Body of pancreas (tissue), 4 donors: ENCODE measurements at regions not wholly inside any gene's neighbourhood (a gene's known extent, or its start where the extent isn't known, plus 50 kb on each side); places are given as distances from the start of the nearest gene placed in this dataset.

Experiments used
- POLR2A ChIP-seq, 3 donors: fragments of 450-650 bp; IDR thresholded peaks; one replicate each; pipeline ENCODE4 v1.6.1; 2016; ENCODE audit warnings: antibody characterized with exemption in 3 of 3, mild to moderate bottlenecking in 2 of 3
- TF ChIP-seq, protein P1 (sequence below), 7 experiments: fragments of 450-650 bp in 4 of 7; fragments of 200-600 bp in 3 of 7; sonication (generic) in 3 of 7; IDR thresholded peaks; one replicate each; pipeline ENCODE4 v1.5.1; 2016 to 2019; ENCODE audit warnings: antibody characterized with exemption in 7 of 7

DNA sequence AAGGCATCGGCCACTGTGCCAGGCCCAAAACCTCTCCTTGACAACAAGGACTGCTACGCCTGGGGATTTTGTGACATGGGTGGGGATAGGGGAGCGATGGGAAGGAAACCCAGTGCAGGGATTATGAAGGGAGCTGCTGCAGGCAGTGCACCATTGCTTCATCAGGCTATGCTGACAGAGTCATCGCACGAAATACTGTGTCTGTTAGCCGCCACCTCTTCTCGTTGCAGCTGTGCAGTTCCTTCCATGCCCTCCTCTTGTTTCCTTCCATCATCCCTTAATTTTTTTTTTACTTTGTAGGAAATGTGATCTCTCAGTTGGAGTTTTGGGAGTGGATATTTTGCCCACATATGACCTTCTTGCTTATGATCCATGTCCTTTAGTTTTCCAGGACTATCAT lies 178.7 kb downstream of the RFC3 start:
- TF ChIP-seq, protein P1, sequence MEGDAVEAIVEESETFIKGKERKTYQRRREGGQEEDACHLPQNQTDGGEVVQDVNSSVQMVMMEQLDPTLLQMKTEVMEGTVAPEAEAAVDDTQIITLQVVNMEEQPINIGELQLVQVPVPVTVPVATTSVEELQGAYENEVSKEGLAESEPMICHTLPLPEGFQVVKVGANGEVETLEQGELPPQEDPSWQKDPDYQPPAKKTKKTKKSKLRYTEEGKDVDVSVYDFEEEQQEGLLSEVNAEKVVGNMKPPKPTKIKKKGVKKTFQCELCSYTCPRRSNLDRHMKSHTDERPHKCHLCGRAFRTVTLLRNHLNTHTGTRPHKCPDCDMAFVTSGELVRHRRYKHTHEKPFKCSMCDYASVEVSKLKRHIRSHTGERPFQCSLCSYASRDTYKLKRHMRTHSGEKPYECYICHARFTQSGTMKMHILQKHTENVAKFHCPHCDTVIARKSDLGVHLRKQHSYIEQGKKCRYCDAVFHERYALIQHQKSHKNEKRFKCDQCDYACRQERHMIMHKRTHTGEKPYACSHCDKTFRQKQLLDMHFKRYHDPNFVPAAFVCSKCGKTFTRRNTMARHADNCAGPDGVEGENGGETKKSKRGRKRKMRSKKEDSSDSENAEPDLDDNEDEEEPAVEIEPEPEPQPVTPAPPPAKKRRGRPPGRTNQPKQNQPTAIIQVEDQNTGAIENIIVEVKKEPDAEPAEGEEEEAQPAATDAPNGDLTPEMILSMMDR (IDR thresholded peaks at IDR 0.05): no peak
- no peak for TF ChIP-seq POLR2A (IDR thresholded peaks at IDR 0.05)
